ENCODE measurements at regions not wholly inside any gene's neighbourhood (a gene's known extent, or its start where the extent isn't known, plus 50 kb on each side); places are given as distances from the start of the nearest gene placed in this dataset.
A peak's percentile ranks its signal among the peaks of the same experiment; 100 is the strongest.

DNA sequence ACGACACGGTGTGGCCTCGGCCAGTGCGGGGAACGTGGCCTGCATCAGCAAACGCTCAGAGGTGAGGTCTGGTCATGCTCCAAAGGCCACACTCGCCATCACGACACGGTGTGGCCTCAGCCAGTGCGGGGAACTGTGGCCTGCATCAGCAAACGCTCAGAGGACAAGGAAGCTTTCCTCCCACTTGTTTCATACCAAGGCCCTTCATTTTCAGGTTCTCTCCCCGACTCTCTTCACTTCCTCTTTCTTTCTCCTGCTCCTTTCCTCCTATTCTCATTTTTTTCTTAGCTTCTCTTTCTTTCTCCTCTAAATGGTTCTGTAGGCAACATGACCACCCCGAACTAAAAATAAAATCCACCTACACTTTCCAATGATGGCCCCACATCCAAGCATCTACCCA lies 384.4 kb upstream of the SHH start:
- Histone ChIP-seq H3F3A (ENCODE audit: insufficient read depth) (no peaks in the 10 kb centered on the region), H3K4me1 (ENCODE audit: insufficient read depth) (no peaks in the 10 kb centered on the region), H3K9ac (no peak overlapping the region), H4K20me1 (ENCODE audit: insufficient read depth) (no peaks in the 10 kb centered on the region), H2AFZ (no peak overlapping the region), H3K9me2 (ENCODE audit: insufficient read depth) (no peaks in the 10 kb centered on the region), H3K36me3 (ENCODE audit: low read depth) (no peaks in the 10 kb centered on the region), H3K79me2 (ENCODE audit: insufficient read depth) (no peaks in the 10 kb centered on the region), H3K27me3 (replicated peaks; ENCODE audit: insufficient read depth) (no peaks in the 10 kb centered on the region), H3K27ac (no peak overlapping the region), H3K9me3 (ENCODE audit: low read depth) (no peaks in the 10 kb centered on the region), H3K4me2 (ENCODE audit: unreplicated experiment) (no peak overlapping the region), H3K4me3 (no peak overlapping the region)
- in situ Hi-C loops (cut with MboI): no loop called here
- 28 to 35% methylated on average over 13 of the region's 13 CpGs for WGBS, 2 experiments (ENCODE audit: low coverage in 1 of 2, low lambda C conversion rate in 2 of 2, missing lambda C conversion rate in 2 of 2)
- TF ChIP-seq EZH2phosphoT487 (IDR thresholded peaks at IDR 0.05; ENCODE audit: insufficient read depth, low read depth): no peak
- TF ChIP-seq EZH2 (IDR thresholded peaks at IDR 0.05; ENCODE audit: insufficient read depth, poor library complexity, severe bottlenecking): no peak
- no peak for DNase-seq

DNA sequence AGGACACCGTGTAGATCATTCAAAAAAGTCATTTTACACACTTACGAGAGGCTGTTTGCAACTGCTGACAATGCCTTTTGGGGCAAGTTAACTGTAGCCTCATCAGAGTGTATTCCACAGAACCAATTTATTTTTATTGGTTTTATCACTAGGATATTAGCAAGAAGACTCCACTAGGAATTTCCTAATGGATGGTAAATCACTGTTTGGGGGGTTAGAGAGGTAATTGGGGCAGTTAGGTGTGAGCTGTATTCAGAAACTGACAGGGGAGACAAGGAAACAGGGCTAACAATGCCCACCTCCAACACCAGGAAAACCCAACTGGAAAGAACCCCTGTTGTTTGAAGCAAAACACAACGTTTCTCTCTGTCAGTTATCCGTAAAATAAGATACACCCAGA lies 383.0 kb upstream of the SHH start:
- in situ Hi-C loops (cut with MboI): no loop called here
- H3K9me3 ChIP-seq (ENCODE audit: low read depth): no peaks in the 10 kb centered on the region
- no peak overlapping the region for H3K27ac ChIP-seq
- H3K79me2 ChIP-seq (ENCODE audit: insufficient read depth): no peaks in the 10 kb centered on the region
- WGBS, 2 experiments (ENCODE audit: low coverage in 1 of 2, low lambda C conversion rate in 2 of 2, missing lambda C conversion rate in 2 of 2): 12 to 21% methylated on average over 4 of the region's 4 CpGs
- H3F3A ChIP-seq (ENCODE audit: insufficient read depth): no peaks in the 10 kb centered on the region
- no peaks in the 10 kb centered on the region for H4K20me1 ChIP-seq (ENCODE audit: insufficient read depth)
- H3K9ac ChIP-seq: no peak overlapping the region
- no peak for TF ChIP-seq EZH2 (IDR thresholded peaks at IDR 0.05; ENCODE audit: insufficient read depth, poor library complexity, severe bottlenecking)
- TF ChIP-seq EZH2phosphoT487 (IDR thresholded peaks at IDR 0.05; ENCODE audit: insufficient read depth, low read depth): no peak
- no peak for DNase-seq
- no peak overlapping the region for H3K4me3 ChIP-seq
- no peaks in the 10 kb centered on the region for H3K4me1 ChIP-seq (ENCODE audit: insufficient read depth)
- no peak overlapping the region for H2AFZ ChIP-seq
- H3K9me2 ChIP-seq (ENCODE audit: insufficient read depth): no peaks in the 10 kb centered on the region
- no peaks in the 10 kb centered on the region for H3K36me3 ChIP-seq (ENCODE audit: low read depth)
- no peak overlapping the region for H3K4me2 ChIP-seq (ENCODE audit: unreplicated experiment)
- H3K27me3 ChIP-seq (replicated peaks; ENCODE audit: insufficient read depth): no peaks in the 10 kb centered on the region

DNA sequence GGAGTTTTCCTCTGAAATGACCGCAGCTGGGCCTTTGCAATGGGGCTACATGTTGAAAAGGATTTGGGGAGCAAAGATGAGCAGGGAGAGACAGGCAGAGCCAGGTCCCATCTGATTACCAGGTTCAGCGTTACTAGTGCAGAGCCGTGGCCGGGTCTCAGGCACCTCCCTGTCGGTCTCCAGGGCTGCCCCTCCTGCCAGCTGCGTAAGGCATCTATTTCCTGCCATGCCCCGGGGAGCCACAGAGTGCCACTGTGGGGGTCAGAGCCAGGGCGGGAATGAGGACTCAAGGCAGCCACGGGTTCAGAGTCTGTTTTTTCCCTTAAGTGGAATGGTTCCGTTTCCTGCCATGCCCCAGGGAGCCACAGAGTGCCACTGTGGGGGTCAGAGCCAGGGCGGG lies 382.6 kb upstream of the SHH start:
- WGBS, 2 experiments (ENCODE audit: low coverage in 1 of 2, low lambda C conversion rate in 2 of 2, missing lambda C conversion rate in 2 of 2): 11 to 14% methylated on average over 11 of the region's 11 CpGs
- no peak for TF ChIP-seq EZH2phosphoT487 (IDR thresholded peaks at IDR 0.05; ENCODE audit: insufficient read depth, low read depth)
- TF ChIP-seq EZH2 (IDR thresholded peaks at IDR 0.05; ENCODE audit: insufficient read depth, poor library complexity, severe bottlenecking): no peak
- Histone ChIP-seq H2AFZ (no peak overlapping the region), H3K36me3 (ENCODE audit: low read depth) (no peaks in the 10 kb centered on the region), H3F3A (ENCODE audit: insufficient read depth) (no peaks in the 10 kb centered on the region), H3K4me1 (ENCODE audit: insufficient read depth) (no peaks in the 10 kb centered on the region), H4K20me1 (ENCODE audit: insufficient read depth) (no peaks in the 10 kb centered on the region), H3K4me3 (no peak overlapping the region), H3K27me3 (replicated peaks; ENCODE audit: insufficient read depth) (no peaks in the 10 kb centered on the region), H3K27ac (no peak overlapping the region), H3K9me2 (ENCODE audit: insufficient read depth) (no peaks in the 10 kb centered on the region), H3K4me2 (ENCODE audit: unreplicated experiment) (no peak overlapping the region), H3K9me3 (ENCODE audit: low read depth) (no peaks in the 10 kb centered on the region), H3K79me2 (ENCODE audit: insufficient read depth) (no peaks in the 10 kb centered on the region), H3K9ac (no peak overlapping the region)
- no peak for DNase-seq
- in situ Hi-C loops (cut with MboI): no loop called here

DNA sequence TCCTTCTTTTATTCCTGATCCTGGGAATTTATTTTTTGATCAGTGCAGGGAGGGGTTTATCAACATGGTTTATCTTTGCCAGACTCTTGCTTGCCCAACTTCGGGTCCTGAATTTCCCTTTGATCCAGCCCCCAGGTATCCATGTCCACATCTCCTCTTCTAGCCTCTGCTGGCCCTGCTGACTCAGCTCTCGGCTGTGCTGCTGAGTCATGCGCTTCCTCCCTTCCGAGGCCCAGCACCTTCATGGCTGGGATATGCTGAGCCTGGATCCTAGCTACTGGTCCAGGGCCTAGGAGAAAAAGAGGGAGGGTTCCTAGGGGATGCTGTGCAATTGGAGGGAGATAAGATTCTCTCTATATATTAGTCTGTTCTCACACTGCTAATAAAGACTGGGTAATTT lies 380.7 kb upstream of the SHH start:
- in situ Hi-C loops (cut with MboI): no loop called here

DNA sequence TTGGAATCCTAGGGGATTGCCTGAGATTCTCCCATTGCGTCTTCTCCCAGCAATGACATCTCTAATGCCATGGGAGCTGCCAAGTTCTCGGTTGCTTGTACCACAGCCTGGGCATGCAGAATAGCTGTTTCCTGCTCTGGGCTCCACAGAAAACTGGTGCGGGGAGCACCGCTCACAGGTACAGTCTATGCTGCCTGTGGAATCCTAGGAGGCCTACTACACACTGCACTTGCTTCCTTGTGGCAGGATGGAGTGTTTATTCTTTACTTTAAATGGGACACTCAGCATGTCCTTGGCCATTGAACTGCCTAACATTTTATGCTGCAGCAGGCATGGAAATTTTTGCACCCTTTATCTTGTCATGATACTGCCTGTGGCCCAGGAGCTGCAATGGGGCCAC lies 378.8 kb upstream of the SHH start:
- Histone ChIP-seq H3K9ac (no peak overlapping the region), H3K79me2 (ENCODE audit: insufficient read depth) (no peaks in the 10 kb centered on the region), H3F3A (ENCODE audit: insufficient read depth) (no peaks in the 10 kb centered on the region), H3K4me2 (ENCODE audit: unreplicated experiment) (no peak overlapping the region), H3K4me3 (no peak overlapping the region), H3K36me3 (ENCODE audit: low read depth) (no peaks in the 10 kb centered on the region), H3K9me3 (ENCODE audit: low read depth) (no peaks in the 10 kb centered on the region), H3K27ac (no peak overlapping the region), H3K4me1 (ENCODE audit: insufficient read depth) (no peaks in the 10 kb centered on the region), H2AFZ (no peak overlapping the region), H4K20me1 (ENCODE audit: insufficient read depth) (no peaks in the 10 kb centered on the region), H3K27me3 (replicated peaks; ENCODE audit: insufficient read depth) (no peaks in the 10 kb centered on the region), H3K9me2 (ENCODE audit: insufficient read depth) (no peaks in the 10 kb centered on the region)
- DNase-seq: no peak
- no peak for TF ChIP-seq EZH2 (IDR thresholded peaks at IDR 0.05; ENCODE audit: insufficient read depth, poor library complexity, severe bottlenecking)
- no peak for TF ChIP-seq EZH2phosphoT487 (IDR thresholded peaks at IDR 0.05; ENCODE audit: insufficient read depth, low read depth)
- WGBS, 2 experiments (ENCODE audit: low coverage in 1 of 2, low lambda C conversion rate in 2 of 2, missing lambda C conversion rate in 2 of 2): 47% methylated on average over 4 of the region's 4 CpGs
- in situ Hi-C loops (cut with MboI): no loop called here

More for the DNA sequence above, 380.7 kb upstream of the SHH start:
- Histone ChIP-seq H3K9ac (no peak overlapping the region), H2AFZ (no peak overlapping the region), H3F3A (ENCODE audit: insufficient read depth) (no peaks in the 10 kb centered on the region), H3K4me1 (ENCODE audit: insufficient read depth) (no peaks in the 10 kb centered on the region), H3K4me3 (no peak overlapping the region), H3K36me3 (ENCODE audit: low read depth) (no peaks in the 10 kb centered on the region), H3K4me2 (ENCODE audit: unreplicated experiment) (no peak overlapping the region), H4K20me1 (ENCODE audit: insufficient read depth) (no peaks in the 10 kb centered on the region), H3K9me3 (ENCODE audit: low read depth) (no peaks in the 10 kb centered on the region), H3K9me2 (ENCODE audit: insufficient read depth) (no peaks in the 10 kb centered on the region), H3K27me3 (replicated peaks; ENCODE audit: insufficient read depth) (no peaks in the 10 kb centered on the region), H3K79me2 (ENCODE audit: insufficient read depth) (no peaks in the 10 kb centered on the region), H3K27ac (no peak overlapping the region)
- no peak for TF ChIP-seq EZH2 (IDR thresholded peaks at IDR 0.05; ENCODE audit: insufficient read depth, poor library complexity, severe bottlenecking)
- TF ChIP-seq EZH2phosphoT487 (IDR thresholded peaks at IDR 0.05; ENCODE audit: insufficient read depth, low read depth): no peak
- DNase-seq: peak; percentile 1
- WGBS, 2 experiments (ENCODE audit: low coverage in 1 of 2, low lambda C conversion rate in 2 of 2, missing lambda C conversion rate in 2 of 2): 41 to 44% methylated on average over 4 of the region's 4 CpGs

All from GM23248 (cell line).